GM13977 (cell line): ENCODE measurements at regions not wholly inside any gene's neighbourhood (a gene's known extent, or its start where the extent isn't known, plus 50 kb on each side); places are given as distances from the start of the nearest gene placed in this dataset.

Experiments
- DNase-seq: peaks from one replicate; pipeline ENCODE4 v3.0.0; 2012; ENCODE audit warnings: low spot score
- in situ Hi-C: fragments of 300-500 bp; cut with MboI; formaldehyde crosslinking; loops from one replicate; pipeline ENCODE4 v1.12.0; 2022; ENCODE audit warnings: low sequenced_read_pairs, low pct_unique_long_range_greater_than_20kb, mixed read lengths, inconsistent platforms; ENCODE audit not compliant: unreplicated experiment
- TF ChIP-seq, protein P1 (sequence below): IDR thresholded peaks from 2 replicates; pipeline ENCODE4 v1.5.1; 2012; ENCODE audit warnings: mild to moderate bottlenecking, control low read depth; ENCODE audit not compliant: insufficient read depth; ENCODE audit errors: extremely low read depth, missing control alignments

DNA sequence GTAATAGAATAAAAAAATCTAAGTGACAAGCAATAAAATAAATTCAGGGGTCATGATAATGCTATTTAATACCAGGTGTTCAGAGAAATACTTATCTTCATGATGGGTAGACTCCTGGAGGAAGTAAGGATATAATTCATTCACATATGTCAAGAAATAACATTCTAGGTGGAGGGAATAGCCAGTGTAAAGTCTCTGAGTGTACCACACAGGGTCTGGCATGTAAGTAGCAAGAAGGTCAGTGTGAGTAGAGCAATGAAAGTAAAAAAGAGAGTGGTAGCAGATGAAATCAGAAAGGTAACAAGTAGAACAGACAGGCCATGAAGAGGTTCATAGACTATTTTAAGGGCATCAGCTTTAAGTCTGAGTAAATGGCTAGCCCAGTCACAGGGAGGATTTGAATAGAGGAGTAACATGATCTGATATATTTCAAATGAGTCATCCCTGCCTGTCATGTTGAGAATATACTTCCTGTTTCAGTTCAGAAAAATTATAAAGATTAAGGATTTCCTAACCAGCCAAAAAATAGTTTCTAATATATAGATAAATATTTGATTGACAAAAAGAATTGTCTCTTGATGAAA lies 519.9 kb downstream of the C12orf50 start:
- TF ChIP-seq, protein P1, sequence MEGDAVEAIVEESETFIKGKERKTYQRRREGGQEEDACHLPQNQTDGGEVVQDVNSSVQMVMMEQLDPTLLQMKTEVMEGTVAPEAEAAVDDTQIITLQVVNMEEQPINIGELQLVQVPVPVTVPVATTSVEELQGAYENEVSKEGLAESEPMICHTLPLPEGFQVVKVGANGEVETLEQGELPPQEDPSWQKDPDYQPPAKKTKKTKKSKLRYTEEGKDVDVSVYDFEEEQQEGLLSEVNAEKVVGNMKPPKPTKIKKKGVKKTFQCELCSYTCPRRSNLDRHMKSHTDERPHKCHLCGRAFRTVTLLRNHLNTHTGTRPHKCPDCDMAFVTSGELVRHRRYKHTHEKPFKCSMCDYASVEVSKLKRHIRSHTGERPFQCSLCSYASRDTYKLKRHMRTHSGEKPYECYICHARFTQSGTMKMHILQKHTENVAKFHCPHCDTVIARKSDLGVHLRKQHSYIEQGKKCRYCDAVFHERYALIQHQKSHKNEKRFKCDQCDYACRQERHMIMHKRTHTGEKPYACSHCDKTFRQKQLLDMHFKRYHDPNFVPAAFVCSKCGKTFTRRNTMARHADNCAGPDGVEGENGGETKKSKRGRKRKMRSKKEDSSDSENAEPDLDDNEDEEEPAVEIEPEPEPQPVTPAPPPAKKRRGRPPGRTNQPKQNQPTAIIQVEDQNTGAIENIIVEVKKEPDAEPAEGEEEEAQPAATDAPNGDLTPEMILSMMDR, result no peak
- DNase-seq, result peak; percentile 3
- in situ Hi-C loops, result no loop called here

DNA sequence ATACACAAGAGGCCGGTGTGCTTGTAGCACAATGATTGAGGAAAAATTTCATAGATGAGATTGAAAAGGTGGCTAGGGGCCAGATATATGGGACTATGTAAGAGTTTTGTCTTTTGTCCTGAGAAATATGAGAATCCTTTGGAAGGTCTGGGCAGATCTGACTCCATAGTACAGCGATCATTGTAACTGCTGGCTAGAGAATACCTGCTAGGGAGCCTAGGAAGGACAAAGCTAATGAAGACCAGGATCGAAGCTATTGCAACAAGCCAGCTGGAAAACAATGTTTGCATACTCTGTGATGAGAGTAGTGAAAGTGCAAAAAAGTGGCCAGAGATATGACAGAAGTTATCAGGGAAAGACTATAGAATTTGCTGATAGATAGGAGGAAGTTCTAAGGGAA lies 537.6 kb downstream of the C12orf50 start:
- DNase-seq, result no peak
- in situ Hi-C loops, result no loop called here
- TF ChIP-seq, protein P1, result no peak

DNA sequence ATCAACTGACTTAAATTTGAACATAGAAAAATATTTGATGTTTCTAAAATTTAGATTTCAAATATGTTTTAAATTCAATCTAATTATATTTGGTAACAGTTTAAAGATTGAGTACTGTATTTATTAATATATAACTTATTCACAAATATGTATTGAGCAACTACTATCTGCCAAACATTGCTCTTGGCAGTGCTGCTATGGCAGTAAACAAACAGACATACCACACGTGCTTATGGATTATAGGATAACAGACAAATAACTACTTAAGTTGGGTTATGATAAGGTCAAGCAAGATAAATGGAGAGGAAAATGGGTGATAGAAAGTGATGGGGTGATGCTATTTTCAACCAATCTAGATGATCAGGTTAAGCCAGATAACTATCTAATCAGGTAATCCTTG lies 538.1 kb downstream of the C12orf50 start:
- DNase-seq, result no peak
- TF ChIP-seq, protein P1, result no peak
- in situ Hi-C loops, result no loop called here

DNA sequence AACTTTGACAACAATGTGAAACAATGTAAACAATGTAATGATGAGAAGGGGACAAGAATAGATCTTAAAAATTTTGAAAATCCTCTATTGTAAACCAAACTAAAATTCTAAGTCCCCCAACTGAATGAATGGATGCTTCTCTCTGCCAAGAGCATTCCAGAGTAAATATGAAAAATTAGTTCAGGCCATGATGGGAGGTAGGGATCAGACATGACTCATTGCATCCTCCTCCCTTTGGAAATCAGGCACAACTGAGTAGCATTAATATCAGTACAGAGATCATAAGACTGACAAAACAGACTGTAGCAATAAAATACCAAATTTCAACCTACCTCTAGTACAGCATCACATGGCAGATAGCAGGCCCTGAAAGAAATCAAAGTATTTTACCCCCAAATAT lies 559.9 kb downstream of the C12orf50 start:
- in situ Hi-C loops, result no loop called here
- TF ChIP-seq, protein P1, result no peak
- no peak for DNase-seq

DNA sequence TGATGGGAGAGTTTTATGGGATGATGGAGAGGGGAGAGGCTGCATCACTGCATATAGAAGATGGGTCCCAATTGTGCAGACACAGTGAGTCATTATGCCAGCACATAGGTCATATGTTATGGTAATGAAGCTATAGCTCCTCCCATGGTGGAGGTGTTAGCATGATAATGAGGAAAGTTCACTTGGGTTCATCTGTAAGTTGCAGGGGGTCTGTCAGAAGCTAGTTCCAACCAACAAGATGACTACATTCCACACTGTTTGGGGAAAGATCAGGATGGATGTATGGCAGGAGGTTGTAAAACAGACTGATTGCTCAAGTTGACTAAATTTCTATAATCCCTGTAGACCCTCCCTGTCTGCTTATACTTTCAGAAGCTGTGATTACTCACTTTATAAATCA lies 561.3 kb downstream of the C12orf50 start:
- TF ChIP-seq, protein P1, result no peak
- DNase-seq, result no peak
- in situ Hi-C loops, result no loop called here

DNA sequence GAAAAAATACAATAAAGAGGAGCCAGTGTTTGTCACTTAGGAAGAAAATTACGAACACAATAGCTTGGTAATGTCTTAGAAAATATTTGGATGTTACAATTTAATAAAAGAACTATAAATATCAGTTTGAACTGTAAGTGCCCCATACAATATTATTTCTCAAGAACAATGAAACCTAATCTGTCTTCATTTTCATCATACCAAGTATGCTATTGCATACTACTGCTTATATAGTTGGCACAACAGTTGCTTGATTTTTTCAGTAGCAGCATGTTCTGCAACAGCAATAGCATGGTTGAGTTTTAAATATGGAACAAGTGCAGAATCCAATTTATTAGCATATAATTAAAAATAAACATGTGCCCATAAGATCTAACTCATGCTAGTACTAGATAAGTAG lies 564.6 kb downstream of the C12orf50 start:
- no peak for DNase-seq
- in situ Hi-C loops, result no loop called here
- TF ChIP-seq, protein P1, result no peak

DNA sequence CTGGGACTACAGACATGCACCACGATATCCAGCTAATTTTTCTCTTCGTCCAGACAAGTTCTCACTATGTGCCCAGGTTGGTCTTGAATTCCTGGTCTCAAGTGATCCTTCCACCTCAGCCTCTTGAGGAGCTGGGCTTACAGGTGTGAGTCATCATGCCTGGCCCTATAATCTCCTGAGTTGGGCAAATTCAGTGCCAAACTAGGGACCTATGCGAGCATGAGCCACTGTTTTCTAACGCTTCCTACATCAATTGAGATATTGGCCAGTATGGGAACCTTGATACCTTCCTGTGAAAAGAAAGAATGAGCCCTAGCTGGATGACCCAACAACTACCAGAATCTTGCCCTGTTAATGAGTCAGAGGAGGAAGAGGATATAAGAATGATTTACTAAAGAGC lies 585.2 kb downstream of the C12orf50 start:
- TF ChIP-seq, protein P1, result no peak
- DNase-seq, result no peak
- in situ Hi-C loops, result no loop called here
